Mesenchymal stem cell (in vitro differentiated cells and primary cell): ENCODE measurements at regions not wholly inside any gene's neighbourhood (a gene's known extent, or its start where the extent isn't known, plus 50 kb on each side); places are given as distances from the start of the nearest gene placed in this dataset.

Experiments
- DNase-seq: peaks from one replicate; pipeline ENCODE4 v3.0.0-alpha.2; 2013
- H2AFZ ChIP-seq: one replicate; pipeline ENCODE4 v1.6.1; 2013; ENCODE audit warnings: low read depth, mild to moderate bottlenecking, control low read depth, inconsistent platforms, low read length, moderate library complexity
- H2AK5ac ChIP-seq: 2 replicates; pipeline ENCODE4 v1.6.1; 2013; ENCODE audit warnings: low read length, moderate library complexity, mild to moderate bottlenecking, inconsistent platforms; ENCODE audit not compliant: severe bottlenecking
- H2BK120ac ChIP-seq: one replicate; pipeline ENCODE4 v1.6.1; 2013; ENCODE audit warnings: low read depth, mild to moderate bottlenecking, inconsistent platforms, low read length, moderate library complexity
- H2BK12ac ChIP-seq, 2 experiments: one replicate each; pipeline ENCODE4 v1.6.1; 2013; ENCODE audit warnings: inconsistent platforms in 2 of 2, low read length in 2 of 2, mild to moderate bottlenecking in 2 of 2, moderate library complexity in 2 of 2, control low read depth in 1 of 2
- H2BK15ac ChIP-seq: one replicate; pipeline ENCODE4 v1.6.1; 2013; ENCODE audit warnings: mild to moderate bottlenecking, low read depth, inconsistent platforms; ENCODE audit not compliant: poor library complexity, severe bottlenecking
- H2BK5ac ChIP-seq: 2 replicates; pipeline ENCODE4 v1.6.1; 2013; ENCODE audit warnings: low read depth, mild to moderate bottlenecking, low read length, control low read depth, inconsistent platforms; ENCODE audit not compliant: poor library complexity, severe bottlenecking
- H3K14ac ChIP-seq, 2 experiments: one replicate each; pipeline ENCODE4 v1.6.1; 2013; ENCODE audit warnings: inconsistent platforms in 2 of 2, low read length in 2 of 2, control low read depth in 1 of 2, mild to moderate bottlenecking in 1 of 2, moderate library complexity in 1 of 2
- H3K18ac ChIP-seq, 2 experiments: one replicate each; pipeline ENCODE4 v1.6.1; 2013; ENCODE audit warnings: inconsistent platforms in 2 of 2, low read length in 2 of 2, control low read depth in 1 of 2, low read depth in 1 of 2, mild to moderate bottlenecking in 1 of 2
- H3K23ac ChIP-seq, 2 experiments: one replicate each; pipeline ENCODE4 v1.6.1; 2013; ENCODE audit warnings: inconsistent platforms in 2 of 2, low read length in 2 of 2, mild to moderate bottlenecking in 2 of 2, moderate library complexity in 2 of 2, control low read depth in 1 of 2
- H3K27ac ChIP-seq: 2 replicates; pipeline ENCODE4 v1.5.1; 2013; ENCODE audit warnings: mild to moderate bottlenecking, moderate library complexity, low read length, control low read depth, inconsistent platforms; ENCODE audit not compliant: poor library complexity, severe bottlenecking
- H3K27me3 ChIP-seq, 2 experiments: 2 replicates each; pipeline versions ENCODE4 v1.6.1 to v1.7.0; 2013; ENCODE audit warnings: low read length in 2 of 2, mild to moderate bottlenecking in 2 of 2, moderate library complexity in 2 of 2, control low read depth in 1 of 2, inconsistent platforms in 1 of 2; ENCODE audit not compliant: control insufficient read depth in 1 of 2, insufficient read depth in 1 of 2
- H3K36me3 ChIP-seq, 2 experiments: 2 replicates each; pipeline versions ENCODE4 v1.6.1 to v1.7.0; 2013; ENCODE audit warnings: low read length in 2 of 2, control low read depth in 1 of 2, inconsistent platforms in 1 of 2, low read depth in 1 of 2, mild to moderate bottlenecking in 1 of 2; ENCODE audit not compliant: insufficient read depth in 2 of 2, control insufficient read depth in 1 of 2
- H3K4ac ChIP-seq, 2 experiments: one replicate each; pipeline ENCODE4 v1.6.1; 2013; ENCODE audit warnings: inconsistent platforms in 2 of 2, low read length in 2 of 2, mild to moderate bottlenecking in 2 of 2, moderate library complexity in 2 of 2, control low read depth in 1 of 2, low read depth in 1 of 2
- H3K4me1 ChIP-seq: 2 replicates; pipeline ENCODE4 v1.6.1; 2013; ENCODE audit warnings: low read depth, low read length, control low read depth; ENCODE audit not compliant: control insufficient read depth, insufficient read depth
- H3K4me2 ChIP-seq: 2 replicates; pipeline ENCODE4 v1.6.1; 2013; ENCODE audit warnings: low read length, mild to moderate bottlenecking, inconsistent platforms; ENCODE audit not compliant: poor library complexity, severe bottlenecking
- H3K4me3 ChIP-seq, 2 experiments: 2 replicates each; pipeline versions ENCODE4 v1.5.1 to v1.7.0; 2013; ENCODE audit warnings: low read length in 2 of 2, mild to moderate bottlenecking in 2 of 2, control low read depth in 1 of 2, low read depth in 1 of 2; ENCODE audit not compliant: insufficient read depth in 1 of 2
- H3K79me1 ChIP-seq: replicated peaks from 2 replicates; pipeline ENCODE4 v1.6.1; 2013; ENCODE audit warnings: mild to moderate bottlenecking, control low read depth, low read length, inconsistent platforms; ENCODE audit not compliant: poor library complexity, severe bottlenecking
- H3K9ac ChIP-seq: 2 replicates; pipeline ENCODE4 v1.7.0; 2013; ENCODE audit warnings: mild to moderate bottlenecking, low read length, moderate library complexity
- H3K9me3 ChIP-seq: 2 replicates; pipeline ENCODE4 v1.7.0; 2013; ENCODE audit warnings: mild to moderate bottlenecking, low read length; ENCODE audit not compliant: control insufficient read depth
- H4K8ac ChIP-seq: one replicate; pipeline ENCODE4 v1.6.1; 2013; ENCODE audit warnings: inconsistent platforms, mild to moderate bottlenecking, low read length, moderate library complexity
- H4K91ac ChIP-seq: one replicate; pipeline ENCODE4 v1.6.1; 2013; ENCODE audit warnings: mild to moderate bottlenecking, low read length, inconsistent platforms
- WGBS: methylation state at CpG from one replicate; pipeline ENCODE4 v1.1.7; 2013; ENCODE audit warnings: mixed read lengths; 5-methylcytosine and 5-hydroxymethylcytosine counted together

DNA sequence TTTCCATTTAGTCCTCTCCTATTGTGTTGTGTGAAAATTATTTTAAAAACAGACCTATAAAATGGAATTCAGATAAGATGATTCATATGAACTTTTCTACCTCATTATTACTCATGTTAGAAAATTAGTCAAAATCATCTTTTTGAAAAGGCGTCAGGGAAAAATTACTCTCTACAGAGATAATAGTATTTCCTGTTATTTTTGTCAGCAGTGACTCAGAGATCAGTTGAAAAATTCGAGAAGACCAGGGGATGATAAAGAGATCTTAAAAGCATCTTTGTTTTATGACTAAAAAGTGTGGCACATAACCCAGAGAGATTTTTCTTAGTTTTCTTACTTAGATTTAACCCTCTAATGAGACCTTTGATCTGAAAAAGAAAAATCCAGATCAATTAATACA is 157.9 kb upstream of the CARD18 start:
- WGBS = no CpG with 5 or more reads among the region's 2 CpGs
- Histone ChIP-seq H3K4me3 (no peak overlapping the region), H3K9me3 (no peaks in the 10 kb centered on the region), H3K79me1 (no peaks in the 10 kb centered on the region), H3K18ac (no peak overlapping the region), H3K23ac (no peak overlapping the region), H3K14ac (no peak overlapping the region), H3K27me3 (no peaks in the 10 kb centered on the region), H2BK12ac (no peak overlapping the region), H2AFZ (no peak overlapping the region), H2BK120ac (no peak overlapping the region), H3K27ac (no peak overlapping the region), H2BK5ac (no peak overlapping the region), H3K4me2 (no peak overlapping the region), H2AK5ac (no peak overlapping the region), H3K4me1 (peaks cover 2% of the 10 kb centered on the region), H3K36me3 (no peaks in the 10 kb centered on the region), H4K91ac (no peak overlapping the region), H2BK15ac (no peak overlapping the region), H3K9ac (no peak overlapping the region), H4K8ac (no peak overlapping the region), H3K4ac (no peak overlapping the region)
- peak; percentile 26 for DNase-seq

DNA sequence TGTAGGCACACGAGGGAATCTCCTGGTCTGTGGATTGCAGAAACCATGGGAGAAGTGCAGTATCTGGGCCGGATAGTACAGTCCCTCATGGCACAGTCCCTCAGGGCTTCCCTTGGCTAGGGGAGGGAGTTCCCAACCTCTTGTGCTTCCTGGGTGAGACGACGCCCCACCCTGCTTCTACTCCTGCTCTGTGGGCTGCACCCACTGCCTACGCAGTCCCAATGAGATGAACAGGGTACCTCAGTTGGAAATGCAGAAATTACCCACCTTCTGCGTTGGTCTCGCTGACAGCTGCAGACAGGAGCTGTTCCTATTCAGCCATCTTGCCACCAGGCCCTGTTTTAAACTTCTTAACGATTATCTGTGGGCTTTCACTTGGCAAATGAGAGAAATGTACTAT is 157.2 kb upstream of the CARD18 start:
- H2BK120ac ChIP-seq = no peak overlapping the region
- no peak overlapping the region for H3K4me2 ChIP-seq
- H3K27me3 ChIP-seq = no peaks in the 10 kb centered on the region
- H3K18ac ChIP-seq = peak overlapping the region in 1 of 2 experiments; percentile 85
- DNase-seq = no peak
- no peaks in the 10 kb centered on the region for H3K36me3 ChIP-seq
- peak overlapping the region; percentile 18 to 84 for H2BK12ac ChIP-seq
- H2BK5ac ChIP-seq = no peak overlapping the region
- no peak overlapping the region for H2AK5ac ChIP-seq
- H3K14ac ChIP-seq = no peak overlapping the region
- no peaks in the 10 kb centered on the region for H3K9me3 ChIP-seq
- no peak overlapping the region for H3K9ac ChIP-seq
- H4K8ac ChIP-seq = peak overlapping the region; percentile 77
- H3K4me1 ChIP-seq = peaks cover 2% of the 10 kb centered on the region
- peak overlapping the region; percentile 62 for H4K91ac ChIP-seq
- no peak overlapping the region for H3K27ac ChIP-seq
- no peak overlapping the region for H3K4me3 ChIP-seq
- no peaks in the 10 kb centered on the region for H3K79me1 ChIP-seq
- H2BK15ac ChIP-seq = no peak overlapping the region
- no peak overlapping the region for H3K23ac ChIP-seq
- WGBS = 95% methylated on average over 7 of the region's 8 CpGs
- H3K4ac ChIP-seq = peak overlapping the region in 1 of 2 experiments; percentile 73
- H2AFZ ChIP-seq = peak overlapping the region; percentile 61

DNA sequence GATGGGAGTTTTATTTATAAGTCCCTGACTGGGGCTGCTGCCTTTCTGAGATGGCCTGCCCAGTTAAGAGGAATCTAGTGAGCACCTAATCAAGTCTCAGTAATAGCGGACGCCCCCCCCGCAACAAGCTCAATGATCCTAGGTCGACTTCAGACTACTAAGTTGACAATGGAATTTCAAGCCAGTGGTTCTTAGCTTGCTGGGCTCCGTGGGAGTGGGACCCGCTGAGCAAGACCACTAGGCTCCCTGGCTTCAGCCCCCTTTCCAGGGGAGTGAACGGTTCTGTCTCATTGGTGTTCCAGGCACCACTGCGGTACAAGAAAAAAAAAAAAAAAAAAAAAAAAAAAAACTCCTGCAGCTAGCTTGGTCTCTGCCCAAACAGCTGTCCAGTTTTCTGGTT is 156.8 kb upstream of the CARD18 start:
- no peak overlapping the region for H4K8ac ChIP-seq
- no peak overlapping the region for H2BK15ac ChIP-seq
- no peak overlapping the region for H2AK5ac ChIP-seq
- H2AFZ ChIP-seq = no peak overlapping the region
- H2BK120ac ChIP-seq = no peak overlapping the region
- no peak overlapping the region for H3K4me2 ChIP-seq
- DNase-seq = no peak
- H3K23ac ChIP-seq = no peak overlapping the region
- H3K14ac ChIP-seq = no peak overlapping the region
- no peaks in the 10 kb centered on the region for H3K79me1 ChIP-seq
- no peak overlapping the region for H3K27ac ChIP-seq
- H2BK12ac ChIP-seq = peak overlapping the region in 1 of 2 experiments; percentile 18
- H2BK5ac ChIP-seq = no peak overlapping the region
- no peak overlapping the region for H3K9ac ChIP-seq
- H3K18ac ChIP-seq = peak overlapping the region in 1 of 2 experiments; percentile 85
- no peaks in the 10 kb centered on the region for H3K27me3 ChIP-seq
- peaks cover 2% of the 10 kb centered on the region for H3K4me1 ChIP-seq
- no peak overlapping the region for H4K91ac ChIP-seq
- no peaks in the 10 kb centered on the region for H3K36me3 ChIP-seq
- no peaks in the 10 kb centered on the region for H3K9me3 ChIP-seq
- no peak overlapping the region for H3K4me3 ChIP-seq
- WGBS = 98% methylated on average over 8 of the region's 8 CpGs
- H3K4ac ChIP-seq = no peak overlapping the region

DNA sequence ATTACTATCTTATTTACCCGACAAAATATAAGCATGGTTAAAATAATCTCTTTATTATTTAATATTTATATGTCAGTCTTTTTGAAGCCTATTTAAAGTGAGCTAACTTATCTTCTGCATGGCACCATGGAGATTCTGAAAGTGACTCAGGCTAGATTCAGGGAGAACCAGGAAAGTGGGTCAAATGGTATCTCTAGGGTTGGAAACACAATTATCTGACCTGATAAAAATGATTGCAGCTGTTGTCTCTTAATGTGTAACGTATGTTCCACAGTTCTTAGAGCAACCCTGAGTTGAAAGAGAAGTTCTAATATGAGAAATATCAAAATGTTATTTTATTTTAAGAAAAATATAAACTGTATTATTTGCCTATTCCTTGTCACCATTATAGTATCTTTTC is 143.1 kb upstream of the CARD18 start:
- H3K36me3 ChIP-seq = no peaks in the 10 kb centered on the region
- H3K9ac ChIP-seq = no peak overlapping the region
- no peak overlapping the region for H3K23ac ChIP-seq
- 67% methylated on average over 1 of the region's 2 CpGs for WGBS
- H3K4me2 ChIP-seq = no peak overlapping the region
- no peaks in the 10 kb centered on the region for H3K4me1 ChIP-seq
- H2BK15ac ChIP-seq = no peak overlapping the region
- H4K91ac ChIP-seq = no peak overlapping the region
- H3K27me3 ChIP-seq = no peaks in the 10 kb centered on the region
- no peak overlapping the region for H3K4me3 ChIP-seq
- H2BK120ac ChIP-seq = no peak overlapping the region
- no peak overlapping the region for H2AK5ac ChIP-seq
- H3K4ac ChIP-seq = no peak overlapping the region
- no peaks in the 10 kb centered on the region for H3K79me1 ChIP-seq
- no peak overlapping the region for H3K18ac ChIP-seq
- H2BK12ac ChIP-seq = no peak overlapping the region
- no peak overlapping the region for H2AFZ ChIP-seq
- no peak overlapping the region for H3K27ac ChIP-seq
- H2BK5ac ChIP-seq = no peak overlapping the region
- H4K8ac ChIP-seq = no peak overlapping the region
- H3K14ac ChIP-seq = no peak overlapping the region
- no peaks in the 10 kb centered on the region for H3K9me3 ChIP-seq
- no peak for DNase-seq
